HepG2 (cell line): ENCODE measurements at regions not wholly inside any gene's neighbourhood (a gene's known extent, or its start where the extent isn't known, plus 50 kb on each side); places are given as distances from the start of the nearest gene placed in this dataset.

ENCODE experiments used
- ATAC-seq: fragments of 200-7000 bp; cut with Tn5 transposase; 3 replicates; pipeline ENCODE4 v1.9.1; 2020; ENCODE audit warnings: mild to moderate bottlenecking, moderate library complexity
- BruUV-seq: library from RNA; stranded (reverse); fragments of 400-500 nt; replicated peaks from 2 replicates; lab custom pipeline; 2021; lab: Mats Ljungman, UMichigan
- CTCF ChIA-PET: fragments of 300-600 bp; formaldehyde crosslinking; extraction: SDS; loops from one replicate; lab custom pipeline; 2021; ENCODE audit warnings: low total read pairs, inconsistent platforms, low intra/inter-chr PET ratio; lab: Yijun Ruan, JAX
- POLR2A ChIA-PET: fragments of 350-600 bp; sonication (Branson Sonifier 250); formaldehyde crosslinking; loops from one replicate; lab custom pipeline; 2020; ENCODE audit warnings: antibody characterized with exemption, inconsistent platforms; lab: Yijun Ruan, JAX
- DNase-seq: peaks from one replicate; pipeline ENCODE4 v3.0.0-alpha.2; 2015; ENCODE audit warnings: low spot score
- FAIRE-seq: peaks from 3 replicates; lab custom pipeline; 2011; peaks lifted over from hg19 to GRCh38; lab: Jason Lieb, UNC
- H2AFZ ChIP-seq: one replicate; pipeline ENCODE4 v1.6.1; 2011; ENCODE audit warnings: low read length, inconsistent platforms
- H3K27ac ChIP-seq: fragments of 300-600 bp; 3 replicates; pipeline ENCODE4 v1.8.0; 2011; ENCODE audit warnings: mixed run types, mild to moderate bottlenecking, mixed read lengths, low read length, inconsistent platforms; ENCODE audit not compliant: insufficient read depth; ENCODE audit errors: extremely low read length
- H3K27me3 ChIP-seq, 2 experiments: fragments of 200-600 bp in 1 of 2; 2 replicates in 1 of 2; 3 replicates in 1 of 2; pipeline versions ENCODE4 v1.6.0 to v1.8.0; 2011; ENCODE audit warnings: low read length in 2 of 2, mild to moderate bottlenecking in 2 of 2, moderate library complexity in 2 of 2, inconsistent platforms in 1 of 2; ENCODE audit not compliant: insufficient read depth in 2 of 2, control insufficient read depth in 1 of 2
- H3K36me3 ChIP-seq, 2 experiments: fragments of 200-600 bp in 1 of 2; replicated peaks in 1 of 2; 2 replicates in 1 of 2; 3 replicates in 1 of 2; pipeline versions ENCODE4 v1.5.1 to v1.8.0; 2011; ENCODE audit warnings: low read length in 2 of 2, inconsistent platforms in 1 of 2; ENCODE audit not compliant: insufficient read depth in 2 of 2, control insufficient read depth in 1 of 2
- H3K4me1 ChIP-seq: 2 replicates; pipeline ENCODE4 v1.5.1; 2012; ENCODE audit warnings: low read length, inconsistent platforms; ENCODE audit not compliant: insufficient read depth
- H3K4me2 ChIP-seq: 2 replicates; pipeline ENCODE4 v1.6.0; 2011; ENCODE audit warnings: low read depth, low read length, inconsistent platforms
- H3K4me3 ChIP-seq, 3 experiments: fragments of 200-600 bp in 1 of 3; sonication (generic), shearing (Covaris generic) in 1 of 3; replicated peaks in 1 of 3; 2 replicates each; pipeline ENCODE4 v1.5.1; 2011 to 2016; ENCODE audit warnings: low read length in 3 of 3, inconsistent platforms in 2 of 3, low read depth in 2 of 3, mild to moderate bottlenecking in 2 of 3, control low read depth in 1 of 3, mixed read lengths in 1 of 3; ENCODE audit not compliant: insufficient read depth in 1 of 3
- H3K79me2 ChIP-seq: one replicate; pipeline ENCODE4 v1.6.1; 2011; ENCODE audit warnings: low read length, inconsistent platforms; ENCODE audit not compliant: insufficient read depth
- H3K9ac ChIP-seq: 2 replicates; pipeline ENCODE4 v1.6.0; 2011; ENCODE audit warnings: mild to moderate bottlenecking, low read depth, low read length, inconsistent platforms; ENCODE audit not compliant: insufficient read depth
- H3K9me3 ChIP-seq: 2 replicates; pipeline ENCODE4 v1.5.1; 2012; ENCODE audit warnings: mild to moderate bottlenecking, low read length
- H4K20me1 ChIP-seq: 2 replicates; pipeline ENCODE4 v1.6.0; 2011; ENCODE audit warnings: inconsistent platforms, mild to moderate bottlenecking, low read length, moderate library complexity; ENCODE audit not compliant: insufficient read depth
- FOSL2 ChIP-seq: sonication (generic); formaldehyde crosslinking; IDR thresholded peaks from 2 replicates; pipeline ENCODE4 v1.4.0; 2020; ENCODE audit warnings: missing genetic modification reagents
- HNRNPL ChIP-seq: fragments of 200-400 bp; formaldehyde crosslinking; IDR thresholded peaks from 2 replicates; pipeline ENCODE4 v1.6.1; 2017; ENCODE audit warnings: mild to moderate bottlenecking, low read depth, low read length
- KDM5A ChIP-seq: fragments of 200-600 bp; sonication (generic); IDR thresholded peaks from 2 replicates; pipeline ENCODE4 v1.7.0; 2018; ENCODE audit warnings: antibody characterized with exemption, mild to moderate bottlenecking, low read length, borderline replicate concordance
- LCORL ChIP-seq, 2 experiments: fragments of 450-650 bp in 1 of 2; sonication (generic) in 1 of 2; formaldehyde crosslinking in 1 of 2; IDR thresholded peaks; 2 replicates each; pipeline versions ENCODE4 v1.5.0 to v1.6.1; 2017 to 2020; ENCODE audit warnings: antibody characterized with exemption in 1 of 2, missing genetic modification reagents in 1 of 2
- NFRKB ChIP-seq: fragments of 450-650 bp; IDR thresholded peaks from 2 replicates; pipeline ENCODE4 v1.6.1; 2017
- SP5 ChIP-seq: IDR thresholded peaks from 2 replicates; pipeline ENCODE4 v1.6.1; 2016; ENCODE audit warnings: low read depth, borderline replicate concordance
- ZNF10 ChIP-seq: sonication (generic); formaldehyde crosslinking; IDR thresholded peaks from 2 replicates; pipeline ENCODE4 v1.4.0; 2020; ENCODE audit warnings: mild to moderate bottlenecking, low read depth, missing genetic modification reagents, borderline replicate concordance
- ZNF333 ChIP-seq: sonication (generic); formaldehyde crosslinking; IDR thresholded peaks from 2 replicates; pipeline ENCODE4 v1.4.0; 2020; ENCODE audit warnings: mild to moderate bottlenecking, missing genetic modification reagents, borderline replicate concordance
- ZNF33B ChIP-seq: sonication (generic); formaldehyde crosslinking; IDR thresholded peaks from 2 replicates; pipeline ENCODE4 v1.5.1; 2020; ENCODE audit warnings: mild to moderate bottlenecking, missing genetic modification reagents
- ZNF546 ChIP-seq: sonication (generic); formaldehyde crosslinking; conservative IDR thresholded peaks from 2 replicates; pipeline ENCODE4 v1.8.1; 2023; ENCODE audit warnings: mild to moderate bottlenecking, missing genetic modification reagents
- ZNF556 ChIP-seq: sonication (generic); formaldehyde crosslinking; IDR thresholded peaks from 2 replicates; pipeline ENCODE4 v1.4.0; 2020; ENCODE audit warnings: mild to moderate bottlenecking, missing genetic modification reagents, borderline replicate concordance
- ZNF567 ChIP-seq: sonication (generic); formaldehyde crosslinking; IDR thresholded peaks from 2 replicates; pipeline ENCODE4 v1.8.1; 2023; ENCODE audit warnings: mild to moderate bottlenecking, missing genetic modification reagents, borderline replicate concordance
- ZNF616 ChIP-seq: sonication (generic); formaldehyde crosslinking; IDR thresholded peaks from 2 replicates; pipeline ENCODE4 v1.5.0; 2020; ENCODE audit warnings: low read depth, mild to moderate bottlenecking, missing genetic modification reagents
- ZNF75D ChIP-seq: sonication (generic); formaldehyde crosslinking; IDR thresholded peaks from 2 replicates; pipeline ENCODE4 v1.8.1; 2023; ENCODE audit warnings: missing genetic modification reagents, mild to moderate bottlenecking, borderline replicate concordance
- WGBS: methylation state at CpG from one replicate; pipeline ENCODE4 v1.1.6; 2017; ENCODE audit warnings: low lambda C conversion rate; 5-methylcytosine and 5-hydroxymethylcytosine counted together
- in situ Hi-C: cut with HindIII; loops from 2 replicates; pipeline ENCODE4 v1.10.0; 2017; ENCODE audit warnings: low pct_unique_long_range_greater_than_20kb; ENCODE audit not compliant: extremely low pct_ligation_motif_present
- intact Hi-C: fragments of 100-400 bp; cut with micrococcal nuclease; formaldehyde crosslinking; loops from one replicate; pipeline ENCODE4 v1.10.0; 2022; ENCODE audit not compliant: unreplicated experiment
- TF ChIP-seq, protein P1 (sequence below): IDR thresholded peaks from 2 replicates; pipeline ENCODE4 v1.6.1; 2012; ENCODE audit warnings: low read depth, low read length, improper control_type of control experiment

DNA sequence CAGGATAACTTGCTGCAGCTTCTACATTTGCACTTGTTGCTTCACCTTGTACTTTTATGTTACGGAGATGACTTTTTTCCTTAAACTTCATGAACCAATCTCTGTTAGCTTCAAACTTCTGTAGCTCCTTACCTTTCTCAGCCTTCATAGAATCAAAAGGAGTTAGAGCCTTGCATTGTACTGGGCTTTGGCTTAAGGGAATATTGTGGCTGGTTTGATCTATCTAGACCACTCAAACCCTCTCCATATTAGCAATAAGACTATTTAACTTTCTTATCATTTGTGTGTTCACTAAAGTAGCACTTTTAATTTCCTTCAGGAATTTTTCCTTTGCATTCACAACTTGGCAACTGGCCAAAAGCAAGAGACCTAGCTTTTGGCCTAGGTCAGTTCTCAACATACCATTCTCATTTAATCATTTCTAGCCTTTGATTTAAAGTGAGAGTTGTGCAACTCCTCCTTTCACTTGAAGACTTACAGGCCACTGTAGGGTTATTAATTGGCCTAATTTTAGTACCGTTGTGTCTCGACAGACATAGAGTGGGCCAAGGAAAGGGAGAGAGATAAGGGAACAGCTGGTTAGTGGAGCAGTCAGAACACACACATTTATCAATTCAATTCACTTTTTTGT, 63.7 kb downstream of the SHOC1 start:
- 50% methylated on average over 3 of the region's 3 CpGs for WGBS
- CTCF ChIA-PET, result no interaction called here
- H3K9ac ChIP-seq, result no peak overlapping the region

More for the DNA sequence above, 63.7 kb downstream of the SHOC1 start:
- Histone ChIP-seq H3K27me3 (no peaks in the 10 kb centered on the region), H3K4me2 (no peak overlapping the region), H3K4me3 (no peak overlapping the region), H3K4me1 (peaks cover 10% of the 10 kb centered on the region), H3K79me2 (no peaks in the 10 kb centered on the region), H3K9me3 (no peaks in the 10 kb centered on the region), H3K27ac (no peak overlapping the region), H3K36me3 (no peaks in the 10 kb centered on the region)
- no TSS peak for BruUV-seq
- no peak for FAIRE-seq
- POLR2A ChIA-PET, result no interaction called here
- no peak for TF ChIP-seq ZNF75D (CRISPR knock-in tag)
- TF ChIP-seq LCORL (IDR thresholded peaks at IDR 0.05), result peak; percentile 78
- no peak for TF ChIP-seq LCORL (CRISPR knock-in tag; IDR thresholded peaks at IDR 0.05)
- no peak for TF ChIP-seq SP5 (CRISPR knock-in tag)
- no peak for TF ChIP-seq ZNF556 (CRISPR knock-in tag)
- no peak for TF ChIP-seq NFRKB
- TF ChIP-seq KDM5A, result no peak
- TF ChIP-seq, protein P1, sequence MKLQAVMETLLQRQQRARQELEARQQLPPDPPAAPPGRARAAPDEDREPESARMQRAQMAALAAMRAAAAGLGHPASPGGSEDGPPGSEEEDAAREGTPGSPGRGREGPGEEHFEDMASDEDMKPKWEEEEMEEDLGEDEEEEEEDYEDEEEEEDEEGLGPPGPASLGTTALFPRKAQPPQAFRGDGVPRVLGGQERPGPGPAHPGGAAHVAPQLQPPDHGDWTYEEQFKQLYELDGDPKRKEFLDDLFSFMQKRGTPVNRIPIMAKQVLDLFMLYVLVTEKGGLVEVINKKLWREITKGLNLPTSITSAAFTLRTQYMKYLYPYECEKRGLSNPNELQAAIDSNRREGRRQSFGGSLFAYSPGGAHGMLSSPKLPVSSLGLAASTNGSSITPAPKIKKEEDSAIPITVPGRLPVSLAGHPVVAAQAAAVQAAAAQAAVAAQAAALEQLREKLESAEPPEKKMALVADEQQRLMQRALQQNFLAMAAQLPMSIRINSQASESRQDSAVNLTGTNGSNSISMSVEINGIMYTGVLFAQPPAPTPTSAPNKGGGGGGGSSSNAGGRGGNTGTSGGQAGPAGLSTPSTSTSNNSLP, result 0 out of 2 replicates have a peak, but pooled peaks have one; percentile 8
- TF ChIP-seq ZNF33B, result no peak
- no peak for TF ChIP-seq ZNF10 (CRISPR knock-in tag)
- TF ChIP-seq FOSL2 (CRISPR knock-in tag), result peak; percentile 48
- TF ChIP-seq ZNF616 (CRISPR knock-in tag), result no peak
- no peak for TF ChIP-seq ZNF333 (CRISPR knock-in tag)
- TF ChIP-seq HNRNPL, result no peak
- TF ChIP-seq ZNF567, result no peak
- TF ChIP-seq ZNF546 (CRISPR knock-in tag), result no peak
- TF ChIP-seq, all 625 proteins: peak for 3
- Histone ChIP-seq H2AFZ (no peak overlapping the region), H4K20me1 (no peaks in the 10 kb centered on the region)
- DNase-seq (peak; percentile 20), ATAC-seq (no peak)
- intact Hi-C loops, result no loop called here
- in situ Hi-C loops, result no loop called here
